K562 (cell line): ENCODE measurements at regions not wholly inside any gene's neighbourhood (a gene's known extent, or its start where the extent isn't known, plus 50 kb on each side); places are given as distances from the start of the nearest gene placed in this dataset.

ENCODE experiments used
- ATAC-seq: fragments of 200-7000 bp; cut with Tn5 transposase; 3 replicates; pipeline ENCODE4 v1.9.1; 2020; ENCODE audit warnings: moderate library complexity
- BruUV-seq: library from RNA; stranded (reverse); fragments of 400-500 nt; replicated peaks from 2 replicates; lab custom pipeline; 2021; lab: Mats Ljungman, UMichigan
- CTCF ChIA-PET: fragments of 300-600 bp; formaldehyde crosslinking; extraction: SDS; loops from one replicate; lab custom pipeline; 2021; ENCODE audit warnings: low intra/inter-chr PET ratio; lab: Yijun Ruan, JAX
- POLR2A ChIA-PET: fragments of 300-600, 350-650 bp; sonication (Branson Sonifier 250); formaldehyde crosslinking; extraction: SDS; loops from one replicate; lab custom pipeline; 2021; ENCODE audit warnings: antibody characterized with exemption, inconsistent platforms; lab: Yijun Ruan, JAX
- DNase-seq, 4 experiments: peaks; one replicate each; pipeline versions ENCODE4 v3.0.0 to v3.0.0-alpha.2; 2011 to 2018; ENCODE audit warnings: low spot score in 3 of 4, mixed read lengths in 3 of 4; ENCODE audit errors: extremely low read depth in 1 of 4
- FAIRE-seq: peaks from 2 replicates; lab custom pipeline; 2011; peaks lifted over from hg19 to GRCh38; lab: Jason Lieb, UNC
- H2AFZ ChIP-seq: 2 replicates; pipeline ENCODE4 v1.6.0; 2011; ENCODE audit warnings: low read depth, low read length, control low read depth, inconsistent platforms
- H3K27ac ChIP-seq: fragments of 200-600 bp; 3 replicates; pipeline ENCODE4 v1.8.0; 2011; ENCODE audit warnings: low read depth, mild to moderate bottlenecking, control low read depth, inconsistent platforms, low read length, moderate library complexity, mixed read lengths; ENCODE audit errors: extremely low read depth
- H3K27me3 ChIP-seq, 2 experiments: fragments of 300-600 bp in 1 of 2; 2 replicates in 1 of 2; 3 replicates in 1 of 2; pipeline versions ENCODE4 v1.6.0 to v1.8.0; 2011; ENCODE audit warnings: inconsistent platforms in 2 of 2, low read length in 2 of 2, mild to moderate bottlenecking in 1 of 2, mixed read lengths in 1 of 2, moderate library complexity in 1 of 2; ENCODE audit not compliant: control insufficient read depth in 2 of 2, insufficient read depth in 2 of 2
- H3K36me3 ChIP-seq: fragments of 300-600 bp; 3 replicates; pipeline ENCODE4 v1.8.0; 2011; ENCODE audit warnings: mild to moderate bottlenecking, low read length, inconsistent platforms; ENCODE audit not compliant: control insufficient read depth, insufficient read depth
- H3K4me1 ChIP-seq, 2 experiments: fragments of 200-600 bp in 1 of 2; replicated peaks in 1 of 2; 2 replicates in 1 of 2; 3 replicates in 1 of 2; pipeline versions ENCODE4 v1.5.1 to v1.8.0; 2011; ENCODE audit warnings: inconsistent platforms in 2 of 2, low read length in 2 of 2, mild to moderate bottlenecking in 1 of 2, mixed read lengths in 1 of 2, moderate library complexity in 1 of 2; ENCODE audit not compliant: control insufficient read depth in 2 of 2, insufficient read depth in 2 of 2
- H3K4me2 ChIP-seq: 2 replicates; pipeline ENCODE4 v1.6.1; 2011; ENCODE audit warnings: low read length, control low read depth, inconsistent platforms, mixed read lengths; ENCODE audit not compliant: insufficient read depth
- H3K4me3 ChIP-seq: fragments of 200-600 bp; sonication (generic), shearing (Covaris generic); 2 replicates; pipeline ENCODE4 v1.5.1; 2016; ENCODE audit warnings: control low read depth, inconsistent platforms
- H3K79me2 ChIP-seq: fragments of 200-600 bp; 3 replicates; pipeline ENCODE4 v1.8.0; 2011; ENCODE audit warnings: low read length, inconsistent platforms; ENCODE audit not compliant: control insufficient read depth, insufficient read depth
- H3K9ac ChIP-seq, 2 experiments: 2 replicates each; pipeline versions ENCODE4 v1.6.0 to v1.6.1; 2011; ENCODE audit warnings: low read depth in 2 of 2, low read length in 2 of 2, control low read depth in 1 of 2, inconsistent platforms in 1 of 2, mild to moderate bottlenecking in 1 of 2, mixed read lengths in 1 of 2; ENCODE audit not compliant: insufficient read depth in 1 of 2
- H3K9me1 ChIP-seq: one replicate; pipeline ENCODE4 v1.6.0; 2011; ENCODE audit warnings: inconsistent platforms, mild to moderate bottlenecking, low read length, moderate library complexity; ENCODE audit not compliant: control insufficient read depth, insufficient read depth
- H3K9me3 ChIP-seq: replicated peaks from 2 replicates; pipeline ENCODE4 v1.5.1; 2011; ENCODE audit warnings: low read depth, low read length, inconsistent platforms; ENCODE audit not compliant: control insufficient read depth, insufficient read depth
- H4K20me1 ChIP-seq: replicated peaks from 2 replicates; pipeline ENCODE4 v1.6.1; 2011; ENCODE audit warnings: low read length, inconsistent platforms, mixed read lengths; ENCODE audit not compliant: control insufficient read depth, insufficient read depth
- C11orf30 ChIP-seq: fragments of 450-650 bp; IDR thresholded peaks from 2 replicates; pipeline ENCODE4 v1.6.1; 2016; ENCODE audit warnings: low read depth, mild to moderate bottlenecking
- CC2D1A ChIP-seq: fragments of 450-650 bp; IDR thresholded peaks from 2 replicates; pipeline ENCODE4 v1.6.1; 2017; ENCODE audit warnings: mild to moderate bottlenecking
- CREB3 ChIP-seq: fragments of 450-650 bp; conservative IDR thresholded peaks from 2 replicates; pipeline ENCODE4 v1.6.1; 2016; ENCODE audit warnings: missing genetic modification characterization, low read depth, mild to moderate bottlenecking, missing compliant biosample characterization, moderate library complexity
- EP300 ChIP-seq: IDR thresholded peaks from 2 replicates; pipeline ENCODE4 v1.6.1; 2012; ENCODE audit warnings: low read length, improper control_type of control experiment
- HNRNPH1 ChIP-seq: fragments of 200-400 bp; formaldehyde crosslinking; optimal IDR thresholded peaks from 2 replicates; pipeline ENCODE3; 2017; ENCODE audit warnings: low read depth, mild to moderate bottlenecking, low read length, moderate library complexity
- NFATC3 ChIP-seq: fragments of 450-650 bp; IDR thresholded peaks from 2 replicates; pipeline ENCODE4 v1.6.1; 2017; ENCODE audit warnings: mild to moderate bottlenecking
- PTBP1 ChIP-seq: fragments of 200-400 bp; formaldehyde crosslinking; IDR thresholded peaks from 2 replicates; pipeline ENCODE4 v1.6.1; 2017; ENCODE audit warnings: low read depth, low read length
- TCFL5 ChIP-seq: fragments of 250-450 bp; sonication (Bioruptor Pico); conservative IDR thresholded peaks from 2 replicates; pipeline ENCODE4 v1.6.1; 2021; ENCODE audit warnings: mild to moderate bottlenecking, moderate library complexity, matching md5 sums
- TRIM24 ChIP-seq, 2 experiments: fragments of 450-650 bp; IDR thresholded peaks; 2 replicates each; pipeline ENCODE4 v1.6.1; 2016
- ZC3H4 ChIP-seq: sonication (generic); formaldehyde crosslinking; IDR thresholded peaks from 2 replicates; pipeline ENCODE4 v1.9.0; 2021; ENCODE audit warnings: missing genetic modification reagents, borderline replicate concordance
- ZNF134 ChIP-seq: fragments of 250-450 bp; sonication (Bioruptor Pico); conservative IDR thresholded peaks from 2 replicates; pipeline ENCODE4 v1.4.0; 2020
- ZNF197 ChIP-seq: fragments of 200-800 bp; sonication (Bioruptor generic); IDR thresholded peaks from 2 replicates; pipeline ENCODE4 v1.6.1; 2016; ENCODE audit warnings: low read depth, missing genetic modification characterization, missing compliant biosample characterization
- ZNF41 ChIP-seq: fragments of 250-450 bp; sonication (Bioruptor Pico); conservative IDR thresholded peaks from 2 replicates; pipeline ENCODE4 v1.4.0; 2020; ENCODE audit warnings: mild to moderate bottlenecking
- ZNF740 ChIP-seq, 3 experiments: fragments of 200-800 bp in 1 of 3; sonication (Bioruptor generic) in 1 of 3; sonication (generic) in 1 of 3; formaldehyde crosslinking in 1 of 3; IDR thresholded peaks; 2 replicates each; pipeline versions ENCODE4 v1.6.1 to v1.8.0; 2016 to 2022; ENCODE audit warnings: mild to moderate bottlenecking in 2 of 3, missing compliant biosample characterization in 2 of 3, missing genetic modification characterization in 2 of 3, missing genetic modification reagents in 1 of 3
- WGBS: fragments of 100-300 bp; shearing (Covaris generic); methylation state at CpG from one replicate; pipeline ENCODE4 v1.1.6; 2016; ENCODE audit warnings: low coverage, mixed read lengths; ENCODE audit not compliant: insufficient coverage; ENCODE audit errors: missing lambda C conversion rate; 5-methylcytosine and 5-hydroxymethylcytosine counted together
- in situ Hi-C: fragments of 300-500 bp; cut with MboI; formaldehyde crosslinking; loops from 4 replicates; pipeline ENCODE4 v1.15.0; 2018; ENCODE audit warnings: inconsistent platforms, mixed read lengths
- intact Hi-C: fragments of 100-400 bp; cut with micrococcal nuclease; formaldehyde crosslinking; loops from 2 replicates; pipeline ENCODE4 v1.14.2; 2022
- TF ChIP-seq, protein P1 (sequence below): fragments of 450-650 bp; formaldehyde crosslinking; IDR thresholded peaks from 2 replicates; pipeline ENCODE4 v1.4.0; 2022; ENCODE audit warnings: mild to moderate bottlenecking, moderate library complexity

DNA sequence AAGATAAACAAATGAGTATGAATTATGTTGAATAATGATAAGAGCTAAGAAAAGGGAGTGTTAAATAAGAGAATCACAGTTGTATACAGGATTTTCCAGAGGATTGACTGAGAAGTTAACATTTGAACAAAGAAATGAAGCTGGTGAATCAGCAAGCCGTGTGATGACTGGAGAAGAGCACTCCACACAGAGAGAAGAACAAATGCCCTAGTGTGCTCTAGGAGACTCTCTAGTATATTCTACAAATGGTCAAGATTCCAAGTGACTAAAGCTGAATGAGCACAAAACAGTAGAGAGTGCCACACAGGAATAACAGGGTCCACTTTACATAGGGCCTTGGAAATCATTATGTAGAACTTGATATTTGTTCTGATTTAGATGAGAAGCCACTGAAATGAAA is 587.1 kb upstream of the ATXN7L3B start:
- H3K4me1 ChIP-seq: no peaks in the 10 kb centered on the region
- no peaks in the 10 kb centered on the region for H3K9me3 ChIP-seq
- H3K4me3 ChIP-seq: no peak overlapping the region
- H3K27me3 ChIP-seq: no peaks in the 10 kb centered on the region
- TF ChIP-seq EP300: no peak
- no peak for TF ChIP-seq HNRNPH1
- TF ChIP-seq ZNF41 (CRISPR knock-in tag): no peak
- no peak for TF ChIP-seq ZC3H4 (CRISPR knock-in tag)
- TF ChIP-seq, protein P1, sequence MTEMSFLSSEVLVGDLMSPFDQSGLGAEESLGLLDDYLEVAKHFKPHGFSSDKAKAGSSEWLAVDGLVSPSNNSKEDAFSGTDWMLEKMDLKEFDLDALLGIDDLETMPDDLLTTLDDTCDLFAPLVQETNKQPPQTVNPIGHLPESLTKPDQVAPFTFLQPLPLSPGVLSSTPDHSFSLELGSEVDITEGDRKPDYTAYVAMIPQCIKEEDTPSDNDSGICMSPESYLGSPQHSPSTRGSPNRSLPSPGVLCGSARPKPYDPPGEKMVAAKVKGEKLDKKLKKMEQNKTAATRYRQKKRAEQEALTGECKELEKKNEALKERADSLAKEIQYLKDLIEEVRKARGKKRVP (CRISPR knock-in tag): no peak
- no peak for TF ChIP-seq C11orf30
- TF ChIP-seq TRIM24 (IDR thresholded peaks at IDR 0.05): no peak
- no peak for TF ChIP-seq ZNF197 (CRISPR knock-in tag)
- no peak for TF ChIP-seq CREB3 (tag)
- TF ChIP-seq PTBP1: no peak
- no peak for TF ChIP-seq CC2D1A
- no peak for TF ChIP-seq TCFL5 (CRISPR knock-in tag)
- no peak for TF ChIP-seq ZNF134
- no peak for TF ChIP-seq NFATC3
- TF ChIP-seq ZNF740 (CRISPR knock-in tag; IDR thresholded peaks at IDR 0.05): no peak
- no peak for TF ChIP-seq ZNF740 (tag; IDR thresholded peaks at IDR 0.05)
- TF ChIP-seq, all 486 proteins: peak for 0
- no peak overlapping the region for H3K9ac ChIP-seq
- no peaks in the 10 kb centered on the region for H4K20me1 ChIP-seq
- POLR2A ChIA-PET: no interaction called here
- no peak overlapping the region for H3K27ac ChIP-seq
- no peak for FAIRE-seq
- H3K9me1 ChIP-seq: no peaks in the 10 kb centered on the region
- in situ Hi-C loops: no loop called here
- H3K4me2 ChIP-seq: no peak overlapping the region
- no peaks in the 10 kb centered on the region for H3K79me2 ChIP-seq
- no peak for DNase-seq
- no peaks in the 10 kb centered on the region for H3K36me3 ChIP-seq
- no peak overlapping the region for H2AFZ ChIP-seq
- ATAC-seq: no peak
- BruUV-seq: no TSS peak
- 0% methylated on average over 1 of the region's 1 CpG for WGBS
- intact Hi-C loops: no loop called here
- CTCF ChIA-PET: no interaction called here
